ENCODE measurements at regions not wholly inside any gene's neighbourhood (a gene's known extent, or its start where the extent isn't known, plus 50 kb on each side); places are given as distances from the start of the nearest gene placed in this dataset.

GRCh38 chr1:234874291-234875288 lies 254.0 kb downstream of the TOMM20 start (continued):
- TF ChIP-seq, protein P1, sequence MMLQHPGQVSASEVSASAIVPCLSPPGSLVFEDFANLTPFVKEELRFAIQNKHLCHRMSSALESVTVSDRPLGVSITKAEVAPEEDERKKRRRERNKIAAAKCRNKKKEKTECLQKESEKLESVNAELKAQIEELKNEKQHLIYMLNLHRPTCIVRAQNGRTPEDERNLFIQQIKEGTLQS (IDR thresholded peaks at IDR 0.05), result peak; percentile 78
- TF ChIP-seq, protein P1 (CRISPR knock-in tag; conservative IDR thresholded peaks at IDR 0.05), result no peak
- TF ChIP-seq TRIM24 (IDR thresholded peaks at IDR 0.05) (peak; percentile 65 to 66), SMC3 (conservative IDR thresholded peaks at IDR 0.05; ENCODE audit: insufficient read depth, low read depth, low read length) (no peak), SMARCB1 (IDR thresholded peaks at IDR 0.05; ENCODE audit: insufficient read length, low read depth) (peak; percentile 72), CREBBP (IDR thresholded peaks at IDR 0.05; ENCODE audit: low read depth, low read length) (no peak), CBX8 (IDR thresholded peaks at IDR 0.05; ENCODE audit: borderline replicate concordance, extremely low read depth, low read depth, low read length, poor library complexity, severe bottlenecking) (no peak), ZNF41 (CRISPR knock-in tag; conservative IDR thresholded peaks at IDR 0.05) (peak; percentile 90), ZNF277 (CRISPR knock-in tag; IDR thresholded peaks at IDR 0.05; ENCODE audit: borderline replicate concordance) (no peak), ZNF324 (CRISPR knock-in tag; IDR thresholded peaks at IDR 0.05) (0 out of 2 replicates have a peak, but pooled peaks have one; percentile 1), CBX3 (IDR thresholded peaks at IDR 0.05; ENCODE audit: borderline replicate concordance in 1 of 2, low read length in 2 of 2) (peak in 1 of 2 experiments; percentile 80; a peak in 2 of 3 replicates), ETS1 (conservative IDR thresholded peaks at IDR 0.05; ENCODE audit: control insufficient read depth, low read depth, low read length) (no peak), ARID1B (IDR thresholded peaks at IDR 0.05) (peak; percentile 88), ZBED1 (IDR thresholded peaks at IDR 0.05) (no peak), PTTG1 (tag; IDR thresholded peaks at IDR 0.05; ENCODE audit: low read depth) (peak; percentile 58), EP400 (IDR thresholded peaks at IDR 0.05) (peak; percentile 78), ZNF253 (CRISPR knock-in tag; conservative IDR thresholded peaks at IDR 0.05) (no peak), FOXJ3 (CRISPR knock-in tag; IDR thresholded peaks at IDR 0.05) (no peak), HMGN3 (IDR thresholded peaks at IDR 0.05; ENCODE audit: borderline replicate concordance, extremely low read depth, insufficient read length, low read depth, low read length) (no peak), MECOM (CRISPR knock-in tag; IDR thresholded peaks at IDR 0.05) (peak; percentile 91)
- TF ChIP-seq, protein P2, sequence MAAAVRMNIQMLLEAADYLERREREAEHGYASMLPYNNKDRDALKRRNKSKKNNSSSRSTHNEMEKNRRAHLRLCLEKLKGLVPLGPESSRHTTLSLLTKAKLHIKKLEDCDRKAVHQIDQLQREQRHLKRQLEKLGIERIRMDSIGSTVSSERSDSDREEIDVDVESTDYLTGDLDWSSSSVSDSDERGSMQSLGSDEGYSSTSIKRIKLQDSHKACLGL (CRISPR knock-in tag; IDR thresholded peaks at IDR 0.05; ENCODE audit: borderline replicate concordance, poor library complexity, severe bottlenecking), result peak; percentile 20

Measured in K562 (cell line).